HEK293T (cell line): ENCODE measurements at regions not wholly inside any gene's neighbourhood (a gene's known extent, or its start where the extent isn't known, plus 50 kb on each side); places are given as distances from the start of the nearest gene placed in this dataset.

Source experiments
- ARNT ChIP-seq: fragments of 450-650 bp; IDR thresholded peaks from 2 replicates; pipeline ENCODE4 v1.6.1; 2017; ENCODE audit warnings: mild to moderate bottlenecking
- CTBP1 ChIP-seq: fragments of 450-650 bp; IDR thresholded peaks from 2 replicates; pipeline ENCODE4 v1.6.1; 2016; ENCODE audit warnings: borderline replicate concordance
- ELF4 ChIP-seq: fragments of 450-650 bp; IDR thresholded peaks from 2 replicates; pipeline ENCODE4 v1.6.1; 2017; ENCODE audit warnings: antibody characterized with exemption
- FOXA1 ChIP-seq: fragments of 450-650 bp; IDR thresholded peaks from 2 replicates; pipeline ENCODE4 v1.6.1; 2016; ENCODE audit warnings: mild to moderate bottlenecking
- FOXK2 ChIP-seq: fragments of 450-650 bp; IDR thresholded peaks from 2 replicates; pipeline ENCODE4 v1.6.1; 2016; ENCODE audit warnings: mild to moderate bottlenecking
- FOXM1 ChIP-seq: fragments of 450-650 bp; IDR thresholded peaks from 2 replicates; pipeline ENCODE4 v1.6.1; 2017; ENCODE audit warnings: mild to moderate bottlenecking, borderline replicate concordance
- HDGF ChIP-seq: fragments of 450-650 bp; IDR thresholded peaks from 2 replicates; pipeline ENCODE4 v1.6.1; 2017; ENCODE audit warnings: antibody characterized with exemption, borderline replicate concordance
- LEF1 ChIP-seq: fragments of 450-650 bp; IDR thresholded peaks from 2 replicates; pipeline ENCODE4 v1.6.1; 2017; ENCODE audit warnings: mild to moderate bottlenecking, borderline replicate concordance
- SP1 ChIP-seq: fragments of 450-650 bp; IDR thresholded peaks from 2 replicates; pipeline ENCODE4 v1.6.1; 2017
- SUZ12 ChIP-seq: fragments of 450-650 bp; IDR thresholded peaks from 2 replicates; pipeline ENCODE4 v1.6.1; 2016; ENCODE audit warnings: mild to moderate bottlenecking
- TARDBP ChIP-seq: fragments of 450-650 bp; IDR thresholded peaks from 2 replicates; pipeline ENCODE4 v1.6.1; 2016
- ZNF384 ChIP-seq: fragments of 450-650 bp; IDR thresholded peaks from 2 replicates; pipeline ENCODE4 v1.6.1; 2016
- TF ChIP-seq, protein P1 (sequence below): fragments of 450-650 bp; IDR thresholded peaks from 2 replicates; pipeline ENCODE4 v1.6.1; 2016

DNA sequence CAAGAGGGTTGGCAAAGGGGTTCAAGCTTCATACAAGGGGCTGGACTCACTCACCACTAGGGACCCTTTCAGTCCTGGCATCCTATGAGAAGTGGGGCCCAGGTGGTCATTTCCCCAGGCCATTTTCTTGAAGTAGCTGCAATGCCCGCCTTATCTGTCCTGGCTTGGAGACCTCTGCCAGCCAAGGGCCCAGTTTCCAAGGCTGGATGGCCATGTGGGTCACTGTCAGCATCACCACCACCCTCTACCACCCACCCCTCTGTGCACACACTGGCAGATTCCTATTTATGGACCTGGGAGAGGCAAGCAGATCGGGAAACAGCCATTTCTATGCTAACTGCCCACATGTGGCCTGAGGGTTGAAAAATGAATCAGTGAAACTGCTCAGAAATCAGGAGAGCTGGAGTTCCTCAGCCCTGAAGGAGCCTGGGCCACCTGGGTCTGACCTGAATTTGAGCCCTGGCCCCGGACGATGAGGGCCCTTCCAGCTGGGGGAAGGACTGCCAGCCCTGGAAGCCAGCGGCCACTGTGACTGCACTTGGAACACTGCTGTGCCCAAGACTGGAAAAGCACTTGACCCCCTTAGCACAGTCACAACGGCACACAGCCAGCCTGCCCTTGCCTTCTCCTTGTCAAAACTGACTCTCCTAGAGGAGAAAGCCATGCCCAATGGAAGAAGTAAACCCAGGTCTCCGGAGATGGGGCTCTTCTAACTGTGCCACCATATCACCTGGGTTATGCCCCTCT is 442.2 kb downstream of the BUD13 start:
- no peak for TF ChIP-seq ELF4
- no peak for TF ChIP-seq FOXK2
- no peak for TF ChIP-seq HDGF
- no peak for TF ChIP-seq SP1
- no peak for TF ChIP-seq CTBP1
- no peak for TF ChIP-seq ZNF384
- TF ChIP-seq, protein P1, sequence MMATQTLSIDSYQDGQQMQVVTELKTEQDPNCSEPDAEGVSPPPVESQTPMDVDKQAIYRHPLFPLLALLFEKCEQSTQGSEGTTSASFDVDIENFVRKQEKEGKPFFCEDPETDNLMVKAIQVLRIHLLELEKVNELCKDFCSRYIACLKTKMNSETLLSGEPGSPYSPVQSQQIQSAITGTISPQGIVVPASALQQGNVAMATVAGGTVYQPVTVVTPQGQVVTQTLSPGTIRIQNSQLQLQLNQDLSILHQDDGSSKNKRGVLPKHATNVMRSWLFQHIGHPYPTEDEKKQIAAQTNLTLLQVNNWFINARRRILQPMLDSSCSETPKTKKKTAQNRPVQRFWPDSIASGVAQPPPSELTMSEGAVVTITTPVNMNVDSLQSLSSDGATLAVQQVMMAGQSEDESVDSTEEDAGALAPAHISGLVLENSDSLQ = no peak
- TF ChIP-seq TARDBP = no peak
- TF ChIP-seq FOXA1 = no peak
- TF ChIP-seq LEF1 = no peak
- TF ChIP-seq FOXM1 = no peak
- TF ChIP-seq SUZ12 = no peak
- TF ChIP-seq ARNT = no peak
